SJSA1 (cell line): ENCODE measurements at regions not wholly inside any gene's neighbourhood (a gene's known extent, or its start where the extent isn't known, plus 50 kb on each side); places are given as distances from the start of the nearest gene placed in this dataset.
A peak's percentile ranks its signal among the peaks of the same experiment; 100 is the strongest.

Experiments
- DNase-seq, 2 experiments: peaks; one replicate each; pipeline ENCODE4 v3.0.0-alpha.2; 2015 to 2020; ENCODE audit warnings: low spot score in 2 of 2, low read depth in 1 of 2
- H3K27ac ChIP-seq: fragments of 250-450 bp; sonication (Bioruptor Pico); 2 replicates; pipeline ENCODE4 v1.5.1; 2020; ENCODE audit warnings: mild to moderate bottlenecking, moderate library complexity
- H3K27me3 ChIP-seq: fragments of 250-450 bp; sonication (Bioruptor Pico); replicated peaks from 2 replicates; pipeline ENCODE4 v1.5.1; 2020; ENCODE audit warnings: mild to moderate bottlenecking, moderate library complexity
- H3K36me3 ChIP-seq: fragments of 250-450 bp; sonication (Bioruptor Pico); 2 replicates; pipeline ENCODE4 v1.5.1; 2020; ENCODE audit warnings: mild to moderate bottlenecking
- H3K4me1 ChIP-seq: fragments of 250-450 bp; sonication (Bioruptor Pico); replicated peaks from 2 replicates; pipeline ENCODE4 v1.6.1; 2021; ENCODE audit warnings: mild to moderate bottlenecking
- H3K4me3 ChIP-seq: fragments of 250-450 bp; sonication (Bioruptor Pico); 2 replicates; pipeline ENCODE4 v1.5.1; 2020; ENCODE audit warnings: mild to moderate bottlenecking
- H3K9me3 ChIP-seq: fragments of 250-450 bp; sonication (Bioruptor Pico); replicated peaks from 2 replicates; pipeline ENCODE4 v1.5.1; 2020; ENCODE audit warnings: mild to moderate bottlenecking

- Histone ChIP-seq H3K36me3 (no peaks in the 10 kb centered on the region), H3K9me3 (peaks cover 4% of the 10 kb centered on the region), H3K4me3 (no peak overlapping the region), H3K27ac (no peak overlapping the region), H3K4me1 (no peaks in the 10 kb centered on the region), H3K27me3 (no peaks in the 10 kb centered on the region)
- peak in 1 of 2 experiments; percentile 25 for DNase-seq
These were observed 263.3 kb downstream of the GLRX3 start for GRCh38 chr10:130399425-130399950.

- Histone ChIP-seq H3K36me3 (no peaks in the 10 kb centered on the region), H3K4me3 (no peak overlapping the region), H3K4me1 (no peaks in the 10 kb centered on the region), H3K27ac (no peak overlapping the region), H3K27me3 (no peaks in the 10 kb centered on the region), H3K9me3 (peaks cover 4% of the 10 kb centered on the region)
- peak in 1 of 2 experiments; percentile 14 for DNase-seq
These were observed 264.7 kb downstream of the GLRX3 start for GRCh38 chr10:130400890-130401289.

- H3K4me1 ChIP-seq, result no peaks in the 10 kb centered on the region
- H3K27ac ChIP-seq, result no peak overlapping the region
- no peak overlapping the region for H3K4me3 ChIP-seq
- no peaks in the 10 kb centered on the region for H3K27me3 ChIP-seq
- no peaks in the 10 kb centered on the region for H3K36me3 ChIP-seq
- H3K9me3 ChIP-seq, result peaks cover 4% of the 10 kb centered on the region
- DNase-seq, result peak in 1 of 2 experiments; percentile 26
These were observed 265.9 kb downstream of the GLRX3 start for GRCh38 chr10:130401860-130402765.

- H3K27me3 ChIP-seq, result no peaks in the 10 kb centered on the region
- peak in 1 of 2 experiments; percentile 29 for DNase-seq
- no peak overlapping the region for H3K4me3 ChIP-seq
- H3K36me3 ChIP-seq, result no peaks in the 10 kb centered on the region
- H3K9me3 ChIP-seq, result peaks cover 9% of the 10 kb centered on the region
- H3K4me1 ChIP-seq, result no peaks in the 10 kb centered on the region
- H3K27ac ChIP-seq, result no peak overlapping the region
These were observed 267.2 kb downstream of the GLRX3 start for GRCh38 chr10:130403153-130404075.

- peaks cover 9% of the 10 kb centered on the region; the same call in 1 of the 2 replicates for H3K9me3 ChIP-seq
- H3K4me3 ChIP-seq, result no peak overlapping the region
- H3K27ac ChIP-seq, result no peak overlapping the region
- no peaks in the 10 kb centered on the region for H3K36me3 ChIP-seq
- H3K27me3 ChIP-seq, result no peaks in the 10 kb centered on the region
- peak in 1 of 2 experiments; percentile 2 for DNase-seq
- H3K4me1 ChIP-seq, result no peaks in the 10 kb centered on the region
These were observed 268.4 kb downstream of the GLRX3 start for GRCh38 chr10:130404476-130405055.

GRCh38 chr10:130407052-130407451 is 270.9 kb downstream of the GLRX3 start:
- Histone ChIP-seq H3K4me1 (no peaks in the 10 kb centered on the region), H3K27me3 (no peaks in the 10 kb centered on the region), H3K4me3 (no peak overlapping the region), H3K9me3 (peaks cover 9% of the 10 kb centered on the region; the same call in 1 of the 2 replicates), H3K36me3 (no peaks in the 10 kb centered on the region), H3K27ac (no peak overlapping the region)
- DNase-seq, result peak in 1 of 2 experiments; percentile 12

- no peaks in the 10 kb centered on the region for H3K36me3 ChIP-seq
- no peak overlapping the region for H3K4me3 ChIP-seq
- H3K27ac ChIP-seq, result no peak overlapping the region
- H3K27me3 ChIP-seq, result no peaks in the 10 kb centered on the region
- peak in 1 of 2 experiments; percentile 13 for DNase-seq
- H3K9me3 ChIP-seq, result peaks cover 4% of the 10 kb centered on the region; the same call in 1 of the 2 replicates
- no peaks in the 10 kb centered on the region for H3K4me1 ChIP-seq
These were observed 273.1 kb downstream of the GLRX3 start for GRCh38 chr10:130409331-130409730.

GRCh38 chr10:130409931-130410330 is 273.7 kb downstream of the GLRX3 start:
- Histone ChIP-seq H3K4me3 (no peak overlapping the region), H3K27me3 (no peaks in the 10 kb centered on the region), H3K4me1 (no peaks in the 10 kb centered on the region), H3K9me3 (peaks cover 4% of the 10 kb centered on the region; the same call in 1 of the 2 replicates), H3K36me3 (no peaks in the 10 kb centered on the region), H3K27ac (no peak overlapping the region)
- DNase-seq, result peak in 1 of 2 experiments; percentile 17

GRCh38 chr10:130411496-130412085 is 275.4 kb downstream of the GLRX3 start:
- Histone ChIP-seq H3K4me3 (no peak overlapping the region), H3K27ac (no peak overlapping the region), H3K9me3 (peaks cover 4% of the 10 kb centered on the region), H3K27me3 (no peaks in the 10 kb centered on the region), H3K4me1 (no peaks in the 10 kb centered on the region), H3K36me3 (no peaks in the 10 kb centered on the region)
- peak in 1 of 2 experiments; percentile 10 for DNase-seq

- peaks cover 9% of the 10 kb centered on the region for H3K9me3 ChIP-seq
- H3K27ac ChIP-seq, result no peak overlapping the region
- H3K4me1 ChIP-seq, result no peaks in the 10 kb centered on the region
- H3K27me3 ChIP-seq, result no peaks in the 10 kb centered on the region
- no peak overlapping the region for H3K4me3 ChIP-seq
- H3K36me3 ChIP-seq, result no peaks in the 10 kb centered on the region
- DNase-seq, result peak in 1 of 2 experiments; percentile 9
These were observed 276.1 kb downstream of the GLRX3 start for GRCh38 chr10:130412317-130412716.

GRCh38 chr10:130416334-130417150 is 280.4 kb downstream of the GLRX3 start:
- peak in 1 of 2 experiments; percentile 16 for DNase-seq
- Histone ChIP-seq H3K36me3 (no peaks in the 10 kb centered on the region), H3K27ac (no peak overlapping the region), H3K9me3 (peaks cover 14% of the 10 kb centered on the region), H3K4me1 (no peaks in the 10 kb centered on the region), H3K27me3 (no peaks in the 10 kb centered on the region), H3K4me3 (no peak overlapping the region)

- H3K4me1 ChIP-seq, result no peaks in the 10 kb centered on the region
- H3K4me3 ChIP-seq, result no peak overlapping the region
- no peaks in the 10 kb centered on the region for H3K27me3 ChIP-seq
- peak in 1 of 2 experiments; percentile 28 for DNase-seq
- no peaks in the 10 kb centered on the region for H3K36me3 ChIP-seq
- peaks cover 17% of the 10 kb centered on the region for H3K9me3 ChIP-seq
- no peak overlapping the region for H3K27ac ChIP-seq
These were observed 282.5 kb downstream of the GLRX3 start for GRCh38 chr10:130418731-130419130.
